ENCODE measurements at regions not wholly inside any gene's neighbourhood (a gene's known extent, or its start where the extent isn't known, plus 50 kb on each side); places are given as distances from the start of the nearest gene placed in this dataset.

DNA sequence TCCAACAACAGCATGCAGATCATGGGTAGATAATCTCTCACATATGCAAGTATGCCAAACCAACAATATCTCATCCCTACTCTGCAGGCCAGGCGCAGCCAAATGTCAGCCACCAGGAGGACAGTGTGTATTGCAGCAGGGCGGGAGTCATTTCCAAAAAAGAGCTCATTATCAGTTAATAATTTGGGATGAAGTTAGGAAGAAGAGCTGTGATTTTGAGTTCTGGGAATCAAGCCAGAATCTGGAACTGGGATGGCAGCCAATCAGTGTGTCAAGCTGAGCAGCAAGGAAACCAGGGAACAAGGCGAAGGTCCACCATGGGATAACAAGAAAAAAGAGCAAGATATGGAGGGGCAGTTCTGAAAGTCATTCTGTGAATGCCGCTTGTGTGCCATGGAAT lies 88.2 kb upstream of the CAMK2D start:
- no peak for DNase-seq

DNA sequence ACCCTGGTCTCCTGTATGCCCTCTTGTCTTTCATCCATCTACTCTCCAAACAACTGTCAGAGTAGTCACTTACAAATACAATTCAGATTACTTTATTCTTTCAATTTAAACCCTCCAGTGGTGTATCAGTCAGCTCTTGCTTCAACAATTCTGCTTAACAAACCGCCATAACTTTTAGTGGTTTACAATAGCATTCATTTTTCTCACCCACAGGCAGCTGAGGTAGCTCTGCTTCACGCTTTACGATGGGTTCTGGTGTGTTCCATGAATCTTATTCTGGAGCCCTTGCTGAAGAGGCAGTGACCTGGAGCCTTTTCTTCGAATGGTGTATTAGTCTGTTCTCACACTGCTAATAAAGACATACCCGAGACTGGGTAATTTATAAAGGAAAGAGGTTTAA lies 86.2 kb upstream of the CAMK2D start:
- no peak for DNase-seq

- DNase-seq, result no peak
These were observed 84.9 kb upstream of the CAMK2D start for GRCh38 chr4:113846433-113846832.

DNA sequence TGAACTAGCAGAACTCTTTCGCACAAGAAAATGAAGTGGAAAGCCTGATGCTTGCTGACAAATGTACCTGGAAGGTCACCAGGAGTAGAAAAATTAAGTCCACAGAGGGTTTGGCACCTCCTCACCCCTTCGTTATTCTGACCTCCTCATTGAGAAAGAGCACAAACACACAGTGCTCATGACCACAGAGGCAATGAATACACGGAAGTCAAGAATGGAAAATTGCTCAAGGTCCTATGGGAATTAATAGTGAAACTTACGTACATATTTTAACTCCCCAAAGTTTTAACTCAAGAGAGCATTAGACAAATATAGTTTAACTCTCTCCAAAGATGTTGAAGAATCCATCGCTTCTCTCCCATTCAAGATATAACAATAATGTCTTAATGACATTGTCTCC lies 83.6 kb upstream of the CAMK2D start:
- DNase-seq, result no peak

DNA sequence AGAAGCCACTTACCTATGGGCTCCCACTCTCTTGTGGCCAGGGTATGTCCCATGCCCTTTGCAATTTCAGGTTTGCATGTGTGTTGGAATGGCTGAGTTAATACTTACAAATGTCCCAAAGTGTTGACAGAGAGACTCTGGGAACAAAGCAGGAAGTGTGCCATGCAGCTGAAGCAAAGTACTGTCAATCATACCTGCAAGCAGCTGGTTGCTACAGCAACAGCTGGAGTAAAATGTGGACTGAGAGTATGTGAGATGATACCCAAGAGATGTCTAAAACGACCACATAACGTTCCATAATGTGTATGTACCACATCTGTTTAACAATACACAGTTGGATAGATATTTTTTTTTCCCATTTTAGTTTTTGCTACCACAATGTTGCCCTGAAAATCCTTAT lies 82.8 kb upstream of the CAMK2D start:
- DNase-seq, result no peak

DNA sequence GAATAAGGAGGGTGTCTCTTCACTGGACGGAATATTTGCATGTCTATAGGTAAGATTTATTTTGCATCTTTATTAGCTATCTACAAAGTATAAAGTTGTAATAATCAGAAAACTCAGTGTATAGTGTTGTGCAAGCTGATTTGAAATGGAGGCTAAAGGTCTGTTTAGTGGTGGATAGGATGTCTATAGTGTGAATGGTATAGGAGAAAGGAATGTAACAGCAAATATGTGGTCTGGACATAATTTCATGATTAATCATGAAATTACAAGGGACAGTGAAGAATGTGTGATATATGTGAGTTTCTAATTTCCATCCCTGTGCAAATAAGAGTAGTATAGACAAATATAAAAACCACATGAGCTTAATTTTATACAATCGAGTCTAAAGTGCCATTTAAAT lies 79.3 kb upstream of the CAMK2D start:
- no peak for DNase-seq

DNA sequence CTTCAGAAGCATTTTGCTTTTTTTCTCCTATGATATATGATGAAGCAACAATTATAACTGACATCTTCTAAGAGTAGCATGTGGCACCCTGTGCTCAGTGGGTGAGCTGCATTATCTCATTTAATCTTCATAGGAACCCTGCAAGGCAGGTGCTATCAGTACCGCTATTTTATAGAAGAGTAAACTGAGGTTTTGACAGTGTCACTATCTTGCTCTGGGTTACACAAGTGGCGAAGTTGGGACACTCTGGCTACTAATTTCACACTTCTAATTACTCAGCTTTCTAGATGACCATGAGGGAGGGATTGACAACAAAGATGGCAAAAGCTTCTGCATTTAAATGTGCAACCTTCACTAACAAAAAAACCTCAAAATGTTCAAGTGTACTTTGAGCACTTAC lies 76.9 kb upstream of the CAMK2D start:
- no peak for DNase-seq

GRCh38 chr4:113837397-113837796 lies 75.9 kb upstream of the CAMK2D start:
- no peak for DNase-seq

DNA sequence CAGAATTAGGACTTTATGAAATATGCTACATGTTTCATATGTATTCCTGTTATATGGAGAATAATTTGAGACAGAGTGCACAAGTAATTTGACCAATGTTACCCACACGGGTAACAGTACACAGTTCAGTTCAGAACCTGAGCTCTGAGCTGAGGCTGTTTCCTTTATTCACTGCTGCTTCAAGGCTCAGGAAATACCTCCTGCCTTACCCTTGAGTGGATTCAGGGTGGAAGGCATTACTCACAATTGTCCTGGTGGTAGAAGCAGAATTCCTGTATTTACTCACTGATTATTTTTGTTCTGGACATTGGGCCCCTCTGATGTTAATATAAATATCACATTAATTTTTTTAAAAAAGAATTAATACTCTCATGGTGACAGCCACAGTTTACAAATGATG lies 73.5 kb upstream of the CAMK2D start:
- DNase-seq, result no peak

DNA sequence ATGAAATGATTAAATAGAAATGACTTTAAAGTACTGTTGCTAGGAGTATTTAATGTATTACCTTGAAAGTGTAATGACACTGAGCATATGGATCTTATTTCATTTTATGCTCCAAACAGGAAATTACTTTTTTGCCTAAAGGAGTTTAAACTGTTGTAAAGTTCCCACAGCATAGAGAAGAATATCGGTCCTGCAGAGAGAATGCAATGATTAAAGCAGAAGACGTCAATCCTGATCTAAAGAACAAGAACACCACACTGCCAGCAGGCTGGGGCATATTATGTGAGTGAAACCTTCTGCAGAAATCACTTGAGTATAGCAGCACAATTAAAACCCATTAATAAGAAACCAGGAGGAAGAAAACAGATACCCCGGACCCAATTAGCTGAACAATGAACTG lies 72.8 kb upstream of the CAMK2D start:
- no peak for DNase-seq

DNA sequence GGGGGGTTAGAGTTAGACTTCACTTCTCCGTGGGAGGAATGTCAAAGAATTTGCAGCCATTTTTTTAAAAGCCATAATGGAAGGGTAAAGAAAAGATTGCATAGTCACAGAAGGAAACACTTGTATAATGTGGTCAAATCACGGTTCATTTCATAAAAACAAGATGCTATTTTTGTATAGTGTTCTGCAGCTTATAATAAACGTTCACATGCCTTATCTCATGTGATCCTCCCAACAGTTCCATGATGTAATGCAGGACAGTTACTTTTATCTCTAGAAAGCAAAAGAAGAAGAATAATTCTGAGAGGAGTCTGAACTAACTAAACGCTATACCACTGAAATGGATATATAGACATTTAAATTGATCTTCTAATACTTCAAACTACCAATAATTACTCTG lies 71.3 kb upstream of the CAMK2D start:
- no peak for DNase-seq

DNA sequence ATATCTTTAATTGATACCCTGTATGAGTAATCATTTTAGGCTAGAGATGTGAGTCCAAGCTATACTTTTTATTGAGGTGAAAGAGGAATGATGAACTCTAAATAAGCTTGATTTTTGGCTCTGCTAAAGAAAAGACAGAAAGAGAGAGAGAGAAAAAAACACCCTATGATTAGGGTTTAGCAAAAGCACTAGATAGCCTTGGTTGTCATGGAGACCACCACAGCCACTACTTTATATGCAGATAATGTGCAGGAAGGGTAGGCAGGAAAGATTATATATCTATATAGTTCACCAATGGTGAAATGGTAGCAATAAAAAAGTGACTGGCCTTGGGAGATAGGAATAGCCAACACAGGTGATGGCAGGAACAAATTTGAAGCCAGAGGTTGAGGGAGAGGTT lies 69.9 kb upstream of the CAMK2D start:
- DNase-seq, result no peak

DNA sequence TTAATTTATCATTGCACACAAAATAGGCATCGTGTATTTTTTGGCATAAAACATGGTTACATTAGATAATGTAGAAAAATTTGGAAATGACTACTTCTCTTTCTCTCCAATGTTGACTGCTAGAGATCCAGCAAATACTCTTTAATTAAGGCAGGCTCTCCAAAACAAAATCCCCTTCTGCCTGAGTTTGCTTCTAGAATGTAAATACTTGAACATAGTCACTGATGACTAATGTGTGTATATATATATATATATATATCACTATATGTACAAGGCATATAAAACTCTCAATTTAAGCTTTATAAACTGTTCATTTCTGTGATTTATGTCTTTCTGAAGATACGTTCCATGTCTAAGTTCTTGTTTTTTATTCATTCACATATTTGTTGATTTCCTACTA lies 67.2 kb upstream of the CAMK2D start:
- no peak for DNase-seq

- DNase-seq, result no peak
These were observed 65.7 kb upstream of the CAMK2D start for GRCh38 chr4:113827285-113827684.

- DNase-seq, result no peak
These were observed 64.9 kb upstream of the CAMK2D start for GRCh38 chr4:113826421-113826820.

DNA sequence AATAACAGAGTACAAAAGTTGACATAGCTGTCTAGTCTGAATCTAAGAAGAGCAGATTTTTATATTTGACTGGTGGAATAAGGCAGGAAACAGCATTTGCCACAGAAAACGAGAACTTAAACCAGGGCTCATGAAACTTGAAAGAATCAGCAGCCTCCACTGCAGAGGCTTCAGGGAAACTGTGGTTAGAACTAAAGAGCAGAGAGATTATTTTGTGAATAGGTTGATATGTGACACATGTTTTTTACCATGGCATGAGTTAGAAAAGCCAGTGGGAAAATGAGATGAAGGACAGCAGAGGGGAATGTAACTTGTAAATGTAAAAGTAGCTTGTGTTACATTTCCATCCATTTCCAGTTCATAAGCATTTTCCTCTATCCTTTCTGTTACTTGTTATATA lies 63.7 kb upstream of the CAMK2D start:
- peak; percentile 29 for DNase-seq

DNA sequence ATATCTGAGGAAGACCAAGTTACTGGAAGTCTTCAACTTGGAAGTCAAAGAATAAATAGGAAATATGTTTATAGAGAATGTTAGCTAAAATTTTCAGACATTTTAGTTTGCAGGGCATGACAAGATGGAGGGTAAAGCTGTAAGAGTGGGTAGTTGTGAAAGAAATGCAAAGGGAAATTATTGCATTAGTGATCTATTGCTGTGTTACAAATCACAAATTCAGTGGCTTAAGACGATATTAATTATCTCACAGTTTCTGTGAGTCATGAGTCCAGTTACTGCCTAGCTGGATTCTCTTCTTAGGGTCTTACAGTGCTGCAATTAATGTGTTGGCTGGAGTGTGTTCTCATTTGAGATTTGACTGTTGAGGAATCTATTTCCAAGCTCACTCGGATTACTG lies 62.9 kb upstream of the CAMK2D start:
- DNase-seq, result no peak

GRCh38 chr4:113823291-113823659 lies 61.7 kb upstream of the CAMK2D start:
- no peak for DNase-seq

- DNase-seq, result no peak
These were observed 61.2 kb upstream of the CAMK2D start for GRCh38 chr4:113822555-113823290.

GRCh38 chr4:113821856-113822255 lies 60.3 kb upstream of the CAMK2D start:
- no peak for DNase-seq

DNA sequence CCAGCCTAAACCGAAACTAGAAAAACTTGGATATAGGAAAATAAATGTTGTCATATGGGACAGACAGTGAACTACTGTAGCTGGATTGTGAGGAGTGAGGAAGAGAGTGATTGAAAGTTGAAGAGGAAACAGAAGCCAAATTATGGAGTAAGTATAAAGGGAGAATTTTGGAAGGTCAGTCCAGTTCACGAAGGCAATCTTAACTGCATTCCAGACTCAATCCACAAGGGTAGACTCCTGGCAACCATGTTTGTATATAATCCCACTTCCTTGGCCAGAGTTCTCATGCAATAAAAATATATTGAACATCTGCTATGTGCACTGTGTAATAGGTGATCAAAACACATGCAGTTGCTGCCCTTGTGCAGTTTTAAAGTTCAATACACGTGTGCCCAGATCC lies 58.6 kb upstream of the CAMK2D start:
- DNase-seq, result no peak

DNA sequence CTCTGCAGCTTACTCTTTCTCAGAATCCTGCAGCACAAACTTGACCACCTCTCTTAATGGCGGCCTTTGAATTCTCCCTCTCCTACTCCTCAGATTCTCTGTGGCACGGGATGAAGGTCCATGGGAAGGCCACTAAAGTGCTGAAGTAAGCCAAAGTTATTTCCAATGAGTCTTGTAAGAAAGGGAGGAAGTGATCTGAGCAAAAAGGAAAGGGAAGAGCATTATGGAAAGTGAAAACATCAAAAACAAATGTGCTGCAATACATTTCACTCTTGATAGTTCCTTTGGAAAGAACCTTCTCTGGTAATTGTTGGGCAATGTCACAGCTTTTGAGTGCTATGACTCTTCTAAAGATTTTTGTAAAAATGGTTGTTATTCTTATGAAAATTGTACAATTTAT lies 54.3 kb upstream of the CAMK2D start:
- DNase-seq, result no peak

GRCh38 chr4:113811359-113811758 lies 49.8 kb upstream of the CAMK2D start:
- no peak for DNase-seq

All from CD4-positive, alpha-beta T cell treated with Interleukin-10 for 1 hour (primary cell).